B cell (primary cell): ENCODE measurements at regions not wholly inside any gene's neighbourhood (a gene's known extent, or its start where the extent isn't known, plus 50 kb on each side); places are given as distances from the start of the nearest gene placed in this dataset.
"Not testable (repeated sequence)": the region's sequence is repeated elsewhere in the genome, so short reads cannot be mapped to it uniquely, and the experiment has no call there.

Experiments
- ATAC-seq: fragments of 200-7000 bp; cut with Tn5 transposase; one replicate; pipeline ENCODE4 v1.10.0; 2021; ENCODE audit warnings: low read depth, mild to moderate bottlenecking, moderate number of reproducible peaks, moderate library complexity
- CTCF ChIA-PET: fragments of 350-600 bp; sonication (Branson Sonifier 250); formaldehyde crosslinking; loops from one replicate; lab custom pipeline; 2021; ENCODE audit warnings: antibody characterized with exemption, inconsistent platforms; lab: Charles Lee
- POLR2A ChIA-PET: fragments of 350-600 bp; sonication (Branson Sonifier 250); formaldehyde crosslinking; loops from one replicate; lab custom pipeline; 2021; ENCODE audit warnings: antibody characterized with exemption; lab: Charles Lee
- DNase-seq: peaks from one replicate; pipeline ENCODE4 v3.0.0; 2013
- H2AFZ ChIP-seq: 2 replicates; pipeline ENCODE4 v1.6.1; 2012; ENCODE audit warnings: mild to moderate bottlenecking, low read depth, low read length; ENCODE audit not compliant: insufficient read depth, poor library complexity, severe bottlenecking
- H3K27ac ChIP-seq, 2 donors: 1 replicate in 1 of 2; 2 replicates in 1 of 2; pipeline ENCODE4 v1.5.1; 2012 to 2013; ENCODE audit warnings: low read length in 2 of 2, mild to moderate bottlenecking in 2 of 2, moderate library complexity in 1 of 2
- H3K27me3 ChIP-seq, 4 experiments: fragments of 200-600 bp in 1 of 4; sonication (generic) in 1 of 4; replicated peaks in 1 of 4; 1 replicate in 2 of 4; 2 replicates in 2 of 4; pipeline versions ENCODE4 v1.6.1 to v1.7.0; 2013 to 2016; ENCODE audit warnings: low read length in 3 of 4, mild to moderate bottlenecking in 2 of 4, mixed read lengths in 1 of 4, moderate library complexity in 1 of 4; ENCODE audit not compliant: insufficient read depth in 4 of 4, control insufficient read depth in 3 of 4; ENCODE audit errors: control extremely low read depth in 1 of 4
- H3K36me3 ChIP-seq, 2 experiments: replicated peaks in 1 of 2; 1 replicate in 1 of 2; 2 replicates in 1 of 2; pipeline versions ENCODE4 v1.6.1 to v1.7.1; 2013; ENCODE audit warnings: low read length in 1 of 2; ENCODE audit not compliant: insufficient read depth in 2 of 2, control insufficient read depth in 1 of 2; ENCODE audit errors: control extremely low read depth in 1 of 2, extremely low read depth in 1 of 2
- H3K4me1 ChIP-seq, 2 donors: fragments of 200-600 bp in 1 of 2; sonication (generic) in 1 of 2; 1 replicate in 1 of 2; 2 replicates in 1 of 2; pipeline versions ENCODE4 v1.5.1 to v1.6.1; 2013 to 2017; ENCODE audit warnings: low read length in 2 of 2; ENCODE audit not compliant: control insufficient read depth in 2 of 2, insufficient read depth in 2 of 2
- H3K4me2 ChIP-seq: replicated peaks from 2 replicates; pipeline ENCODE3; 2012; ENCODE audit warnings: mild to moderate bottlenecking, low read depth, low read length; ENCODE audit not compliant: poor library complexity, severe bottlenecking
- H3K4me3 ChIP-seq, 5 experiments: fragments of 200-600 bp in 1 of 5; sonication (generic) in 1 of 5; 1 replicate in 3 of 5; 2 replicates in 2 of 5; pipeline versions ENCODE4 v1.5.1 to v1.7.0; 2011 to 2016; ENCODE audit warnings: low read length in 4 of 5, mild to moderate bottlenecking in 4 of 5, low read depth in 2 of 5, control low read depth in 1 of 5, moderate library complexity in 1 of 5; ENCODE audit not compliant: insufficient read depth in 1 of 5; ENCODE audit errors: control extremely low read depth in 1 of 5, extremely low read depth in 1 of 5
- H3K79me2 ChIP-seq: fragments of 200-600 bp; sonication (generic); one replicate; pipeline ENCODE4 v1.6.0; 2016; ENCODE audit warnings: low read length; ENCODE audit not compliant: control insufficient read depth, insufficient read depth
- H3K9ac ChIP-seq: fragments of 200-600 bp; sonication (generic); 2 replicates; pipeline ENCODE4 v1.6.1; 2017; ENCODE audit warnings: mild to moderate bottlenecking, low read length, moderate library complexity
- H3K9me3 ChIP-seq, 3 donors: one replicate each; pipeline versions ENCODE4 v1.6.1 to v1.7.1; 2013; ENCODE audit warnings: low read length in 2 of 3; ENCODE audit not compliant: control insufficient read depth in 2 of 3, insufficient read depth in 1 of 3; ENCODE audit errors: control extremely low read depth in 1 of 3
- H4K20me1 ChIP-seq: 2 replicates; pipeline ENCODE4 v1.6.0; 2012; ENCODE audit warnings: mild to moderate bottlenecking, low read length; ENCODE audit not compliant: insufficient read depth, control insufficient read depth, poor library complexity, severe bottlenecking
- H3K27ac Mint-ChIP-seq: one replicate; pipeline ENCODE4 v1.8.0; 2021; ENCODE audit warnings: mixed read lengths
- H3K27me3 Mint-ChIP-seq: one replicate; pipeline ENCODE4 v1.8.0; 2021; ENCODE audit warnings: mixed read lengths
- H3K4me1 Mint-ChIP-seq: one replicate; pipeline ENCODE4 v1.8.0; 2021; ENCODE audit warnings: mixed read lengths
- H3K4me3 Mint-ChIP-seq: one replicate; pipeline ENCODE4 v1.8.0; 2021; ENCODE audit warnings: mixed read lengths
- H3K9me3 Mint-ChIP-seq: one replicate; pipeline ENCODE4 v1.8.0; 2022; ENCODE audit warnings: mixed read lengths; ENCODE audit not compliant: insufficient read depth
- CTCF ChIP-seq: fragments of 200-600 bp; IDR thresholded peaks from one replicate; pipeline ENCODE4 v1.8.0; 2022; ENCODE audit warnings: antibody characterized with exemption, mild to moderate bottlenecking
- EZH2 ChIP-seq: IDR thresholded peaks from 2 replicates; pipeline ENCODE4 v1.6.1; 2012; ENCODE audit warnings: borderline replicate concordance, low read depth, mild to moderate bottlenecking, moderate library complexity, low read length; ENCODE audit not compliant: insufficient read depth, poor library complexity, severe bottlenecking
- WGBS: methylation state at CpG from one replicate; pipeline ENCODE4 v1.1.5; 2013; ENCODE audit warnings: missing lambda C conversion rate; ENCODE audit not compliant: insufficient coverage; 5-methylcytosine and 5-hydroxymethylcytosine counted together
- intact Hi-C: fragments of 100-400 bp; cut with micrococcal nuclease; formaldehyde crosslinking; loops from one replicate; pipeline ENCODE4 v1.10.0; 2022

DNA sequence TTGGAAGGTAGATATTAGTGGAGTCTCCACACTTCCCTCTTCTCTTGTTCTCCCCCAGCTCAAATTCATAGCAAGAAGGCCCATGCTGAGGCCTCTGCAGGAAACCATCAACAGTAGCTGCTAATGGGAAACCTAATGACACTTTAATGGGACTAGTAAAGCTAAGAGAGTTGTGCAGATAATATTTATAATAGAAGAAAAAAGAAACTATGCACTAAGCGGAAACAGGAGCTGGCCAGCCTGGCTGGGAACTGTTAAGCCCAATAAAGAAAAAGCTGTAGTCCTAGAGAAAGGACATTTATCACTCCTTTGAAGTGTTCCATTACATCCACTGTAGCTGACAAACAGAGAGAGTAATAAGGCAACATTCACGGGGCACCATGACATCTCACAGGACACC lies 229.6 kb downstream of the IGSF11 start:
- intact Hi-C loops = no loop called here
- no peaks in the 10 kb centered on the region for H4K20me1 ChIP-seq

DNA sequence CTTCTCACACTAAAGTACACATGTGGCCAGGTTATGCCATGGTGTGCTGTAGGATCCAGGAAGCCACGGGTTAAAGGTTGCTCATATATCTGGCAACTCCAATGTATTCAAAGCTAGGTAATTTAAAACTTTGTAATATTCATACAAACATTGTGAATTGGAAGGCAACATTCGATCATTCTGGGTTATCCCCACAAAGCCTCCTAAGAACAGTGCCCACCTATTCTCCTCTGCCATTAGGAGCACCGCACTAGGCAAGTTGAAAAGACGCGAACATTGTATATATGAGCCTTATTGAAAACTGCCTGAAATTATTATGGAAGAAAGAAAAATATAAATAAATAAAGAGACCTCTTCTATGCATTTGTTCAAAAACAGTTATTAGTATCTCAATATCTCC lies 228.2 kb downstream of the IGSF11 start:
- no peaks in the 10 kb centered on the region for H3K36me3 ChIP-seq
- H3K79me2 ChIP-seq = no peaks in the 10 kb centered on the region
- no peaks in the 10 kb centered on the region for H4K20me1 ChIP-seq
- peaks cover 0 to 3% (median 0%) of the 10 kb centered on the region in 4 experiments for H3K27me3 ChIP-seq
- H3K4me3 ChIP-seq = no peak overlapping the region
- WGBS = no CpG with 5 or more reads among the region's 5 CpGs
- Mint-ChIP-seq H3K27ac (no peak overlapping the region), H3K4me1 (no peaks in the 10 kb centered on the region), H3K4me3 (no peak overlapping the region), H3K27me3 (peaks cover 13% of the 10 kb centered on the region), H3K9me3 (no peaks in the 10 kb centered on the region)
- no peak overlapping the region for H3K27ac ChIP-seq
- no peak overlapping the region for H3K4me2 ChIP-seq
- H3K9me3 ChIP-seq = peaks cover 0 to 14% (median 0%) of the 10 kb centered on the region in 3 donors
- H2AFZ ChIP-seq = no peak overlapping the region
- ChIA-PET CTCF (no interaction called here), POLR2A (no interaction called here)
- no peak for ATAC-seq
- H3K9ac ChIP-seq = no peak overlapping the region
- TF ChIP-seq EZH2 = no peak
- no peak for TF ChIP-seq CTCF
- no peaks in the 10 kb centered on the region for H3K4me1 ChIP-seq
- intact Hi-C loops = no loop called here
- DNase-seq = no peak

More for the DNA sequence above, 229.6 kb downstream of the IGSF11 start:
- H3K27me3 Mint-ChIP-seq = peaks cover 10% of the 10 kb centered on the region
- no peak for DNase-seq
- no peaks in the 10 kb centered on the region for H3K9me3 Mint-ChIP-seq
- H3K4me1 Mint-ChIP-seq = no peaks in the 10 kb centered on the region
- Histone ChIP-seq H3K4me2 (no peak overlapping the region), H2AFZ (no peak overlapping the region), H3K36me3 (no peaks in the 10 kb centered on the region), H3K27ac (no peak overlapping the region), H3K79me2 (no peaks in the 10 kb centered on the region), H3K9ac (no peak overlapping the region), H3K4me1 (no peaks in the 10 kb centered on the region), H3K4me3 (no peak overlapping the region), H3K27me3 (peaks cover 0 to 3% (median 0%) of the 10 kb centered on the region in 4 experiments), H3K9me3 (peaks cover 0 to 14% (median 0%) of the 10 kb centered on the region in 3 donors)
- H3K27ac Mint-ChIP-seq = no peak overlapping the region
- no peak for TF ChIP-seq CTCF
- TF ChIP-seq EZH2 = no peak
- no peak overlapping the region for H3K4me3 Mint-ChIP-seq
- CTCF ChIA-PET = no interaction called here
- no peak for ATAC-seq
- POLR2A ChIA-PET = no interaction called here
- WGBS = no CpG with 5 or more reads among the region's 2 CpGs

DNA sequence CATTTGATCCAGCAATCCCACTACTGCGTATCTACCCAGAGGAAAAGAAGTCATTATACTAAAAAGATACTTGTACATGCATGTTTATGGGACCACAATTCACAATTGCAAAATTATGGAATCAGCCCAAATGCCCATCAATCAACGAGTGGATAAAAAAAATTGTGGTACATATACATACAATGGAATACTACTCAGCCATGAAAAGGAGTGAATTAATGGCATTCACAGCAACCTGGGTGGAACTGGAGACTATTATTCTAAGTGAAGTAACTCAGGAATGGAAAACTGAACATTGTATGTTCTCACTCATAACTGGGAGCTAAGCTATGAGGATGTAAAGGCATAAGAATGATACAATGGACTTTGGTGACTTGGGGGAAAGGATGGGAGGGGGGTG lies 227.3 kb downstream of the IGSF11 start:
- CTCF ChIA-PET = interaction anchor here (1.8 kb wide), 1 partner anchor 10 kb away, joined by 6 read pairs; no protein-coding TSS in a partner anchor
- H3K4me3 Mint-ChIP-seq, H3K4me3 ChIP-seq, H3K27me3 ChIP-seq, DNase-seq, H3K27ac Mint-ChIP-seq, H3K9ac ChIP-seq, intact Hi-C loops, H3K27ac ChIP-seq, H2AFZ ChIP-seq, POLR2A ChIA-PET, H3K9me3 Mint-ChIP-seq, H3K4me2 ChIP-seq, H3K4me1 ChIP-seq, ATAC-seq, H4K20me1 ChIP-seq, H3K4me1 Mint-ChIP-seq, H3K9me3 ChIP-seq, H3K36me3 ChIP-seq, H3K79me2 ChIP-seq: not testable (repeated sequence)
- no CpG with 5 or more reads among the region's 2 CpGs for whole genome bisulfite sequencing
- H3K27me3 Mint-ChIP-seq = peaks cover 13% of the 10 kb centered on the region
